ENCODE measurements at regions not wholly inside any gene's neighbourhood (a gene's known extent, or its start where the extent isn't known, plus 50 kb on each side); places are given as distances from the start of the nearest gene placed in this dataset.

DNA sequence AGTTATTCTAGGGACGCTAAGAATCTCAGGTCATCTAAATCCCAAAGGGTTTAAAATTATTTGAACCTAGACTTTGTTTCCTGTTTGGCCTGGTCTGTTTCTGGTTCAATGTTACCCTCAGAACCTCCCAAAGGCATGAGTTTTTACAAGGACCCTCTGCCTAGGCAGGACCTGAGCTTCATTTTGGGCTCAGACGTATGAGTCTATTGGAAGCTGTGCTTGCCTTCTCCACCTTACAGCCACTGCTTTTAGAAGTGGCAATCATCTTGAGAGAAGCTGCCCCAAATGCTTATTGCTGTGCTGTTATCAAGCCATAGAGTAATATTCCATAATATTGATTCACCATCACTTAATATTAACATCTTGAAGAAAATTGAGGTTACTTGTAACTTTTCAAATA, 510.4 kb downstream of the TLE4 start:
- no peak for TF ChIP-seq EP300 (IDR thresholded peaks at IDR 0.05; ENCODE audit: low read depth)
- TF ChIP-seq POLR2A (IDR thresholded peaks at IDR 0.05) = no peak
- TF ChIP-seq, protein P1, sequence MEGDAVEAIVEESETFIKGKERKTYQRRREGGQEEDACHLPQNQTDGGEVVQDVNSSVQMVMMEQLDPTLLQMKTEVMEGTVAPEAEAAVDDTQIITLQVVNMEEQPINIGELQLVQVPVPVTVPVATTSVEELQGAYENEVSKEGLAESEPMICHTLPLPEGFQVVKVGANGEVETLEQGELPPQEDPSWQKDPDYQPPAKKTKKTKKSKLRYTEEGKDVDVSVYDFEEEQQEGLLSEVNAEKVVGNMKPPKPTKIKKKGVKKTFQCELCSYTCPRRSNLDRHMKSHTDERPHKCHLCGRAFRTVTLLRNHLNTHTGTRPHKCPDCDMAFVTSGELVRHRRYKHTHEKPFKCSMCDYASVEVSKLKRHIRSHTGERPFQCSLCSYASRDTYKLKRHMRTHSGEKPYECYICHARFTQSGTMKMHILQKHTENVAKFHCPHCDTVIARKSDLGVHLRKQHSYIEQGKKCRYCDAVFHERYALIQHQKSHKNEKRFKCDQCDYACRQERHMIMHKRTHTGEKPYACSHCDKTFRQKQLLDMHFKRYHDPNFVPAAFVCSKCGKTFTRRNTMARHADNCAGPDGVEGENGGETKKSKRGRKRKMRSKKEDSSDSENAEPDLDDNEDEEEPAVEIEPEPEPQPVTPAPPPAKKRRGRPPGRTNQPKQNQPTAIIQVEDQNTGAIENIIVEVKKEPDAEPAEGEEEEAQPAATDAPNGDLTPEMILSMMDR (IDR thresholded peaks at IDR 0.05) = no peak

Data from transverse colon (tissue), 3 donors.